Peyer's patch (tissue), 4 donors: ENCODE measurements at regions not wholly inside any gene's neighbourhood (a gene's known extent, or its start where the extent isn't known, plus 50 kb on each side); places are given as distances from the start of the nearest gene placed in this dataset.

Experiments
- CTCF ChIP-seq, 6 experiments: fragments of 450-650 bp in 4 of 6; fragments of 200-600 bp in 2 of 6; sonication (generic) in 1 of 6; IDR thresholded peaks; one replicate each; pipeline ENCODE4 v1.5.1; 2017 to 2019; ENCODE audit warnings: antibody characterized with exemption in 6 of 6, mild to moderate bottlenecking in 3 of 6, moderate library complexity in 1 of 6
- POLR2A ChIP-seq, 2 donors: fragments of 450-650 bp; IDR thresholded peaks; one replicate each; pipeline ENCODE4 v1.5.1; 2017; ENCODE audit warnings: antibody characterized with exemption in 2 of 2, mild to moderate bottlenecking in 2 of 2, moderate library complexity in 2 of 2

DNA sequence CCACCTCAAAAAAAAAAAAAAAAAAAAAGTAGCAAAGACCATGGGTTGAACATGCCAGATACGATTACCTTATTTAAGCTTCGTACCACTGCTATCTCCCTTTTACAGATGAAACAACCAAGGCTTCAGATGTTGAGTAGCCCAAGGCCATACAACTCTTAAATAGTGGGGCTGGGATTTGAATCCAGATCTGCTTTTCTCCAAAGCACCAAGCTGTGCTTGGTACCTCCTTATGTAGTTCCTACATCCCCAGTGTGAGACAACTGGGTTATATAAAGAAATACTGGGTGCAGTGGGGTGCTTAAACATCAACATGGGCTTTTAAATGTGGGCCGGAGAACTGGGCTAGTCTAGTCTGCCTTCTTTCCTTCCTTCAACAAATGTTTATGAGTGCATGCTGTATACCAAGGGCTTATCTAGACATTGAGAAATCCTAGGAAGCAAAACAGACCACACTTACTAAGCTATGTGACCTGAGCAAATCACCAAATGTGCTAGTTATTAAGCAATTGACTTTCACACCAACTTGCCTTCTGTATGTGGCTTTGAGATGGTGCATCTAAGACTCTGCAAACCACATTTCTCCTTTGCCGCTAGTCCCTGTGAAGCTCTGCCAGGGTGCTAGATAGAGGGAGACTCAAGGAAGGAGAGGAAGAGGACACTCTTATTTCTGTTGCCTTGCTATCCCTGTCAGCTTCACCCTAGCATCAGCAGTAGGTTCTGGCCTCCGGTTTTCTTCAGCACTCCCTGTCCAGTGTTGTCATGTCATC lies 201.4 kb upstream of the FOXN2 start:
- TF ChIP-seq POLR2A (IDR thresholded peaks at IDR 0.05) (no peak), CTCF (IDR thresholded peaks at IDR 0.05) (no peak)
